ENCODE measurements at regions not wholly inside any gene's neighbourhood (a gene's known extent, or its start where the extent isn't known, plus 50 kb on each side); places are given as distances from the start of the nearest gene placed in this dataset.

DNA sequence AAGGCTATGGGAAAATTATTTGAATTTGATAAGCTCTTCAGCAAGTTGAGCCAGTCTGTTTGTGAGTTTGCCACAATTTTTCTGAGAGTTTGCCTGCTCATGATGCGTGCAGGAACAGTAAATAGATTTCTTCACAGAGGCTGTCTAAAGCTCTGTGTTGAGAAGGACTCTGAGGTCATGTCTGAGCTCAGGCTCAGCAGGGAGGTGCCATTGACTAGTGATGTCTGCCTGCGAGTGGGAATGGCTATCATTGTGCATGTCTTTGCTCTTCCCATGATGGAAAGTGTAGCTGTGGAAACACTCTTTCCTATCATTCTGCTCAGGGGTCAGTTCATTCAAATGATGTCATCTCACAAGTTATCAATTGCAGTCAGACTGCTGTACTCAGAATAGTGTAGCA, 142.8 kb downstream of the RASEF start:
- H3K9ac ChIP-seq (ENCODE audit: low read depth, low read length): no peak overlapping the region
- peaks cover 24% of the 10 kb centered on the region for H3K9me3 ChIP-seq (ENCODE audit: insufficient read depth, low read depth, low read length)
- H3K27ac ChIP-seq (ENCODE audit: low read depth, low read length): no peak overlapping the region
- H3K27me3 ChIP-seq (ENCODE audit: insufficient read depth, low read length): no peaks in the 10 kb centered on the region
- 82% methylated on average over 2 of the region's 2 CpGs for WGBS
- no peak overlapping the region for H3K4me3 ChIP-seq (ENCODE audit: low read length)
- peaks cover 11% of the 10 kb centered on the region; the same call in 1 of the 2 replicates for H3K36me3 ChIP-seq (ENCODE audit: insufficient read depth, low read length)
- peaks cover 14% of the 10 kb centered on the region for H3K4me1 ChIP-seq (ENCODE audit: insufficient read depth, low read length)

GRCh38 chr9:82922686-82923085, 140.3 kb downstream of the RASEF start:
- 96% methylated on average over 10 of the region's 10 CpGs for WGBS
- peaks cover 14% of the 10 kb centered on the region for H3K4me1 ChIP-seq (ENCODE audit: insufficient read depth, low read length)
- no peak overlapping the region for H3K4me3 ChIP-seq (ENCODE audit: low read length)
- peaks cover 5% of the 10 kb centered on the region; the same call in 1 of the 2 replicates for H3K9me3 ChIP-seq (ENCODE audit: insufficient read depth, low read depth, low read length)
- H3K27ac ChIP-seq (ENCODE audit: low read depth, low read length): no peak overlapping the region
- no peaks in the 10 kb centered on the region for H3K27me3 ChIP-seq (ENCODE audit: insufficient read depth, low read length)
- H3K9ac ChIP-seq (ENCODE audit: low read depth, low read length): no peak overlapping the region
- no peaks in the 10 kb centered on the region for H3K36me3 ChIP-seq (ENCODE audit: insufficient read depth, low read length)

GRCh38 chr9:82923092-82923911, 139.6 kb downstream of the RASEF start:
- no peaks in the 10 kb centered on the region for H3K9me3 ChIP-seq (ENCODE audit: insufficient read depth, low read depth, low read length)
- no peak overlapping the region for H3K27ac ChIP-seq (ENCODE audit: low read depth, low read length)
- H3K4me1 ChIP-seq (ENCODE audit: insufficient read depth, low read length): peaks cover 14% of the 10 kb centered on the region
- WGBS: 89% methylated on average over 13 of the region's 13 CpGs
- no peak overlapping the region for H3K4me3 ChIP-seq (ENCODE audit: low read length)
- no peaks in the 10 kb centered on the region for H3K27me3 ChIP-seq (ENCODE audit: insufficient read depth, low read length)
- H3K9ac ChIP-seq (ENCODE audit: low read depth, low read length): no peak overlapping the region
- no peaks in the 10 kb centered on the region for H3K36me3 ChIP-seq (ENCODE audit: insufficient read depth, low read length)

DNA sequence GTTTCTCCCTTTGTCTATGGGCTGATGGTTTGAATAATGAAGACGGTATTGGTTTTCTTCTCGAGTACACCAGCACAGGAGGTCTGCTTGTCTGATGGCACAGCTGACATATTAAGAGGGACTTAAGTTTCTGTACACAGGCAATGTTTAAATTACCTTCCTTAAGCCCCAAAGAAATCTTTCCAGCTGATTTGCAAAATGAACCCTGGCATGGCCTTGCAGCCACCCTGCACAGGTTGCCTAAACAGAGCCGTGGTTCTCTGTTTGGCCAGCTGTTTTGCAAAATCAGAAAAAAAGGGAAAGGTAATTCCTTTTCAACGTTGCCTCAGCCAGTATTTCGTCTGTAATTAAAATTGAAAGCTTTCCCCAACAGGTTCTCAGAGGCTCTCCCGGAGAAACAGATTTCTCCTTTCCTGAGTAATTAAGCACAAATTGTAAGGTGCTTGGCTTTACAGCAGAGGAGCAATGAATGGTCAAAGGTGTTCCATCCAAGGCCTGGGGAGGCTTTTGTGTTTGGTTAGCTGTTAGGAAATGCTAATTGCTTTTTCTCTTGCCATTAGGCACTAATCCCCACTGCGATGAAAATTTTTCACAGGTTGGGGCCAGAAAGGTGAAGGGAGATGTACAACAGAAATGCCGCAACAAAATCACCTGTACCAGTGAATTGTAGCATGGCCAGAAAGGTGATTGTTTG, 138.9 kb downstream of the RASEF start:
- Histone ChIP-seq H3K4me3 (ENCODE audit: low read length) (no peak overlapping the region), H3K27me3 (ENCODE audit: insufficient read depth, low read length) (no peaks in the 10 kb centered on the region), H3K27ac (ENCODE audit: low read depth, low read length) (no peak overlapping the region), H3K36me3 (ENCODE audit: insufficient read depth, low read length) (no peaks in the 10 kb centered on the region), H3K9me3 (ENCODE audit: insufficient read depth, low read depth, low read length) (no peaks in the 10 kb centered on the region), H3K4me1 (ENCODE audit: insufficient read depth, low read length) (peaks cover 14% of the 10 kb centered on the region), H3K9ac (ENCODE audit: low read depth, low read length) (no peak overlapping the region)
- 75% methylated on average over 8 of the region's 8 CpGs for WGBS

Measured in HUES64 (cell line).